Keratinocyte (primary cell): ENCODE measurements at regions not wholly inside any gene's neighbourhood (a gene's known extent, or its start where the extent isn't known, plus 50 kb on each side); places are given as distances from the start of the nearest gene placed in this dataset.

Source experiments
- DNase-seq: peaks from one replicate; pipeline ENCODE4 v3.0.0-alpha.2; 2011; ENCODE audit warnings: low read depth, missing footprints, low spot score
- FAIRE-seq: peaks from 2 replicates; lab custom pipeline; 2011; peaks lifted over from hg19 to GRCh38; lab: Jason Lieb, UNC
- H2AFZ ChIP-seq: 2 replicates; pipeline ENCODE4 v1.6.0; 2012; ENCODE audit warnings: low read length, control low read depth, inconsistent platforms; ENCODE audit not compliant: control insufficient read depth
- H3K27ac ChIP-seq: 2 replicates; pipeline ENCODE4 v1.5.1; 2011; ENCODE audit warnings: low read length; ENCODE audit not compliant: control insufficient read depth, insufficient read depth
- H3K27me3 ChIP-seq: 3 replicates; pipeline ENCODE4 v1.6.0; 2011; ENCODE audit warnings: low read length; ENCODE audit not compliant: control insufficient read depth, insufficient read depth; ENCODE audit errors: extremely low read depth
- H3K36me3 ChIP-seq, 2 experiments: 2 replicates in 1 of 2; 3 replicates in 1 of 2; pipeline ENCODE4 v1.5.1; 2011; ENCODE audit warnings: low read length in 2 of 2, mild to moderate bottlenecking in 1 of 2; ENCODE audit not compliant: control insufficient read depth in 2 of 2, insufficient read depth in 2 of 2; ENCODE audit errors: extremely low read depth in 1 of 2
- H3K4me1 ChIP-seq: 3 replicates; pipeline ENCODE4 v1.5.1; 2011; ENCODE audit warnings: low read length; ENCODE audit not compliant: control insufficient read depth, insufficient read depth; ENCODE audit errors: extremely low read depth
- H3K4me2 ChIP-seq: 3 replicates; pipeline ENCODE4 v1.6.0; 2011; ENCODE audit warnings: low read depth, low read length; ENCODE audit not compliant: control insufficient read depth, insufficient read depth; ENCODE audit errors: extremely low read depth
- H3K4me3 ChIP-seq, 3 experiments: fragments of 200-600 bp in 1 of 3; sonication (generic) in 1 of 3; 2 replicates in 2 of 3; 3 replicates in 1 of 3; pipeline ENCODE4 v1.5.1; 2011 to 2016; ENCODE audit warnings: low read length in 3 of 3, mild to moderate bottlenecking in 3 of 3, control low read depth in 2 of 3, inconsistent platforms in 1 of 3, low read depth in 1 of 3, mixed read lengths in 1 of 3, mixed run types in 1 of 3, moderate library complexity in 1 of 3; ENCODE audit not compliant: control insufficient read depth in 2 of 3, insufficient read depth in 2 of 3; ENCODE audit errors: extremely low read depth in 1 of 3
- H3K79me2 ChIP-seq: 2 replicates; pipeline ENCODE4 v1.6.0; 2012; ENCODE audit warnings: low read length; ENCODE audit not compliant: control insufficient read depth, insufficient read depth
- H3K9ac ChIP-seq: 3 replicates; pipeline ENCODE4 v1.6.0; 2011; ENCODE audit warnings: low read length; ENCODE audit not compliant: control insufficient read depth, insufficient read depth; ENCODE audit errors: extremely low read depth
- H3K9me1 ChIP-seq: 3 replicates; pipeline ENCODE4 v1.6.0; 2011; ENCODE audit warnings: low read length; ENCODE audit not compliant: control insufficient read depth, insufficient read depth; ENCODE audit errors: extremely low read depth
- H3K9me3 ChIP-seq: 2 replicates; pipeline ENCODE4 v1.5.1; 2012; ENCODE audit warnings: low read depth, low read length; ENCODE audit not compliant: control insufficient read depth
- H4K20me1 ChIP-seq: 3 replicates; pipeline ENCODE4 v1.6.0; 2011; ENCODE audit warnings: low read length; ENCODE audit not compliant: control insufficient read depth, insufficient read depth; ENCODE audit errors: extremely low read depth
- EZH2 ChIP-seq: IDR thresholded peaks from one replicate; pipeline ENCODE4 v1.6.1; 2012; ENCODE audit warnings: inconsistent platforms, mild to moderate bottlenecking, low read length, moderate library complexity
- dilution Hi-C: fragments of 300-500 bp; cut with MboI; formaldehyde crosslinking; loops from one replicate; pipeline ENCODE4 v1.7.0; 2020; ENCODE audit warnings: low sequenced_read_pairs; ENCODE audit not compliant: extremely low pct_ligation_motif_present
- TF ChIP-seq, protein P1 (sequence below), 3 experiments: IDR thresholded peaks in 1 of 3; conservative IDR thresholded peaks in 1 of 3; optimal IDR thresholded peaks in 1 of 3; 2 replicates in 2 of 3; 3 replicates in 1 of 3; pipeline versions ENCODE3 to v1.5.1; 2011; ENCODE audit warnings: low read length in 3 of 3, mild to moderate bottlenecking in 3 of 3, moderate library complexity in 2 of 3, control low read depth in 1 of 3, inconsistent platforms in 1 of 3; ENCODE audit not compliant: insufficient read depth in 2 of 3; ENCODE audit errors: extremely low read depth in 1 of 3

DNA sequence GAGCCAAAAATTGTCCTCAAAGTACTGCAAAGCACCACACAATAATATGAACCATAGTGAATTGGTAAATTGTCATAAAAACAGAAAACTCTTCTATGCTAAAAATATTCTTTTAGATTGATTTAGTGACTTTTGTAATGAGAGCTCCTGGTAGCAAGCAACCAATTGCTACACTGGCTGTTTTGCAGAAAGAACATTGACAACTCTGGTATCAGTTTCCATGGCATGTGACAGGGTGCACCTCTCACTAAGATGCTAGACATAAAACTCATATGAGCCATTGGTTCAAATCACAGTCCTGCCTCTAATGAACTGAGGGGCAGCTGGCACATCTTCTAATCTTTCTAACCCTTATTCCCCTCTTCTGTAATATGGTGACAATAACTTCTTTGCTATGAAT is 212.2 kb downstream of the HS3ST1 start:
- no peak overlapping the region for H3K27ac ChIP-seq
- no peak overlapping the region for H3K4me2 ChIP-seq
- no peaks in the 10 kb centered on the region for H3K36me3 ChIP-seq
- no peaks in the 10 kb centered on the region for H3K9me3 ChIP-seq
- no peak overlapping the region for H2AFZ ChIP-seq
- no peaks in the 10 kb centered on the region for H3K79me2 ChIP-seq
- no peak for FAIRE-seq
- no peaks in the 10 kb centered on the region for H4K20me1 ChIP-seq
- no peak overlapping the region for H3K9ac ChIP-seq
- H3K4me1 ChIP-seq = no peaks in the 10 kb centered on the region
- no peak for DNase-seq
- TF ChIP-seq, protein P1, sequence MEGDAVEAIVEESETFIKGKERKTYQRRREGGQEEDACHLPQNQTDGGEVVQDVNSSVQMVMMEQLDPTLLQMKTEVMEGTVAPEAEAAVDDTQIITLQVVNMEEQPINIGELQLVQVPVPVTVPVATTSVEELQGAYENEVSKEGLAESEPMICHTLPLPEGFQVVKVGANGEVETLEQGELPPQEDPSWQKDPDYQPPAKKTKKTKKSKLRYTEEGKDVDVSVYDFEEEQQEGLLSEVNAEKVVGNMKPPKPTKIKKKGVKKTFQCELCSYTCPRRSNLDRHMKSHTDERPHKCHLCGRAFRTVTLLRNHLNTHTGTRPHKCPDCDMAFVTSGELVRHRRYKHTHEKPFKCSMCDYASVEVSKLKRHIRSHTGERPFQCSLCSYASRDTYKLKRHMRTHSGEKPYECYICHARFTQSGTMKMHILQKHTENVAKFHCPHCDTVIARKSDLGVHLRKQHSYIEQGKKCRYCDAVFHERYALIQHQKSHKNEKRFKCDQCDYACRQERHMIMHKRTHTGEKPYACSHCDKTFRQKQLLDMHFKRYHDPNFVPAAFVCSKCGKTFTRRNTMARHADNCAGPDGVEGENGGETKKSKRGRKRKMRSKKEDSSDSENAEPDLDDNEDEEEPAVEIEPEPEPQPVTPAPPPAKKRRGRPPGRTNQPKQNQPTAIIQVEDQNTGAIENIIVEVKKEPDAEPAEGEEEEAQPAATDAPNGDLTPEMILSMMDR (optimal IDR thresholded peaks at IDR 0.05 in 1 of 3, IDR thresholded peaks at IDR 0.05 in 1 of 3, conservative IDR thresholded peaks at IDR 0.05 in 1 of 3; ENCODE audit: extremely low read depth in 1 of 3, insufficient read depth in 2 of 3, low read length in 3 of 3) = no peak
- TF ChIP-seq EZH2 = no peak
- dilution Hi-C loops = no loop called here
- no peak overlapping the region for H3K4me3 ChIP-seq
- H3K27me3 ChIP-seq = no peaks in the 10 kb centered on the region
- H3K9me1 ChIP-seq = no peaks in the 10 kb centered on the region

DNA sequence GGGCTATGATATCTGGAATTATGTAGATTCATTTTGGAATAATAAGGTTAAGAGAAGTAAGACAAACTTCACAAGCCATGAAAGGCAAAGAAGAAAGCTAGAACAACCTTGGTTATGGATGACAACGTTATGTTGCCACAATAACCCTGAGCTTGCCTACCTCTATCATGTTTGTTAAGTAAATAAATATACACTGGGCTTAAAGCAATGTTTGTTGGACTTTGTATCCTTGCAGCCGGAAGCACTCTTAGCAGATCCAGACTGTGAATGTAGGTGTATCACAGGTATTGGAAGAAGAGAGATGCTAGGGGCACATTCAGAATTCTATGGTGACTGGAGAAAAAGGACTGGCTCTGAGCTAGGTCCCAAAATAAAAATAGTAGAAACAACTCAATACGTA is 214.4 kb downstream of the HS3ST1 start:
- no peak overlapping the region for H3K9ac ChIP-seq

More for the DNA sequence above, 214.4 kb downstream of the HS3ST1 start:
- Histone ChIP-seq H3K27ac (no peak overlapping the region), H3K27me3 (no peaks in the 10 kb centered on the region), H3K4me3 (no peak overlapping the region), H3K9me1 (no peaks in the 10 kb centered on the region), H3K9me3 (no peaks in the 10 kb centered on the region), H3K79me2 (no peaks in the 10 kb centered on the region), H4K20me1 (no peaks in the 10 kb centered on the region), H3K4me1 (no peaks in the 10 kb centered on the region), H2AFZ (no peak overlapping the region), H3K4me2 (no peak overlapping the region), H3K36me3 (no peaks in the 10 kb centered on the region)
- FAIRE-seq (no peak), DNase-seq (no peak)
- dilution Hi-C loops = no loop called here
- TF ChIP-seq, protein P1 (optimal IDR thresholded peaks at IDR 0.05 in 1 of 3, IDR thresholded peaks at IDR 0.05 in 1 of 3, conservative IDR thresholded peaks at IDR 0.05 in 1 of 3; ENCODE audit: extremely low read depth in 1 of 3, insufficient read depth in 2 of 3, low read length in 3 of 3) = no peak
- no peak for TF ChIP-seq EZH2
